Frontal cortex (tissue), 3 donors: ENCODE measurements at regions not wholly inside any gene's neighbourhood (a gene's known extent, or its start where the extent isn't known, plus 50 kb on each side); places are given as distances from the start of the nearest gene placed in this dataset.

Experiments used
- DNase-seq, 2 donors: peaks; one replicate each; pipeline ENCODE4 v3.0.0; 2012; ENCODE audit warnings: low spot score in 2 of 2
- FAIRE-seq: peaks from 2 replicates; lab custom pipeline; 2012; peaks lifted over from hg19 to GRCh38; lab: Jason Lieb, UNC
- donor health status: control.
- donor health status: control.
- donor health status: control.

DNA sequence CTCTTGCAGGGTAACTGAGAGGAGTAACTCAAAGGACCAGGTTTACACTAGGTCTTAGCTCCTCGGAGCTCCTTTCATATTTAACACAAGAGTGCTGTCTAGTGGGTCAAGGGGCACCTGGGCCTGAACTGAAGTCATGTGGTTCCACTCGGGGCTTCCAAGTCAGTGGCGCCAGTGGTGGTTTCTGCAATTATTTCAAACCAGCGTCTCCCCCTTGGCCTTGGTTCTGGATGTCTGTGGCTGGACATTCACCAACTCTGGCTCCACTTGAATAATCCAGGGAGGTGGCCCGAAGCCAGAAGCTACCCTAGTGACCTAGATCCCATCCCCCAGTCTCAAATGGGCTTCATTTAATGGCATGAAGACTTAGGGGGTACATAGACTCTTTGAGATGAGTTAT lies 144.3 kb upstream of the ADAMTS9 start:
- FAIRE-seq (no peak), DNase-seq (no peak)

DNA sequence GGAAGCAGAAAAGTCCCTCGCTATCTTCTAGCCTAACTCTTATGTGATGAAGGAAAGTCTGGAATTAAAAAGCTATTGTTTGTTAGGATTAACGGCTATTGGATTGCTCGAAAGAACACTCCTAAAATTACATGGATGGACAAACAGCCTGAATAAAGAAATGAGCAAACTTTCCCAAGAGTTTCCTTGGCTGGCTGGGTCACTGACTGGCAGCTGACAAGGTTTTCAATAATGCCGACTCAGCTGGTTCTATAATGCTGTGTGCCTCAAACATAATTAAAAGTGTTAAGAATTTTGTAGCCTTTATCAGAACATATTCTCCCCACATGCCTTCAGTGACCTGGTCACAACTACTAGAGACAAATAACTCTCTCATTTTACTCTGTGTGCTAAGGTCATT lies 142.9 kb upstream of the ADAMTS9 start:
- DNase-seq: no peak
- no peak for FAIRE-seq

GRCh38 chr3:64829331-64829730 lies 141.5 kb upstream of the ADAMTS9 start:
- DNase-seq (no peak), FAIRE-seq (no peak)

- no peak for DNase-seq
- no peak for FAIRE-seq
Measured at GRCh38 chr3:64828276-64828675, 140.5 kb upstream of the ADAMTS9 start.

GRCh38 chr3:64827431-64827830 lies 139.6 kb upstream of the ADAMTS9 start:
- no peak for FAIRE-seq

GRCh38 chr3:64827019-64827418 lies 139.2 kb upstream of the ADAMTS9 start:
- FAIRE-seq: no peak
- no peak for DNase-seq

More at GRCh38 chr3:64827431-64827830, 139.6 kb upstream of the ADAMTS9 start:
- no peak for DNase-seq

DNA sequence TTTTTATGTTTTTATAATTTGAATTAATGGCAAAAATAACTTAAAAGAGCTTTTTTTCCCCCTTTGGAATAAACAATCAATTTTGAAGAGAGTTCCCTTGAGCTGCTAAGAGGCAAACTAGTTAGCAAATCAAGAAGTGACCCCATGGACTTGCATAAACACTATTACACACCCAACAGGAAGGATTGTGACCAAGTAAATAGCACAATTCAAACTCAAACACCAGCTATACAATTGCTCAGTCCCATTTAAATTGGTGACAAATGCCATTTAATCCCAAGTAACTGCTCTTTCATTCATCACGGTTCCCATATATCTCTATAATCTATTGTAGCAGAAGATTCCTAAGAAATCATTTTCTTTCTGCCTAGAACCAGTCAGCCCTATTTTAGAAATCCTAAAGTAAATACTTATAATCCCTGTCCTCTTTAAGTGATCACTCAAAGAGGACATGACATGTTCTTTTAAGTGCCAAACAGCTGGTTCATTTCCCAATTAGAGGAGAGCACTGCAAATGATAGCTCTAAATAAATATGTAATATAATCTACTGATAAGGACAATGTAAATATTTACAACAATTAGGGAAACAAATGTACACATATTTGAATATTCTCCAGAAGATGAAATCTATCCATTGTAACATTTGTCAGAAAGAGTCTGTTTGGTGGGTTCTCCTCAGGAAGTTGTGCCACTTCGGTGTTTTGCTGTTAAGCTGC lies 137.8 kb upstream of the ADAMTS9 start:
- FAIRE-seq: no peak
- no peak for DNase-seq

DNA sequence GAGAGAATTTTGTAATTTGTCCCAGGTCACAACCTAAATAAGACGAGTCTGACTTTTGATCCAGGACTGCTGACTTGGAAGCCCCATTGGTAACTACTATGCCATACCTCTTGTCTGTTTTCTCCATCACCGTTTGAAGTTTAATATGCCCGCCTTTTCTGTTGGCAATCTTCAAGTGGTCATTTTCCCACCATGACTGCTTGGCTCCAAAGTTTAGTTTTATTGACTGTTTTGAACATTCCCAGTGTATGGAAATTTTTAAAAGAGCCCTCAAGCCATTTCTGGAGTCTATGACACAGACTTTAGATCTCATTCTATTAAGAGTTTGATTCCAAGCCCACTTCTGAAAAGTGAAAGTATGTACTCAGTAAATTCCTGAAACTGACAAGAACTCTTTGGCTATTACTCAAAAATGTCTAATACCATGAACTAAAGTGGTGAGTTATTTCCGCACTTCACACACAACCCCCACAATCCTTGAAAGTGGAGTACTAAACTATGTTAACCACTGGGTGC lies 136.7 kb upstream of the ADAMTS9 start:
- DNase-seq: no peak
- FAIRE-seq: no peak

DNA sequence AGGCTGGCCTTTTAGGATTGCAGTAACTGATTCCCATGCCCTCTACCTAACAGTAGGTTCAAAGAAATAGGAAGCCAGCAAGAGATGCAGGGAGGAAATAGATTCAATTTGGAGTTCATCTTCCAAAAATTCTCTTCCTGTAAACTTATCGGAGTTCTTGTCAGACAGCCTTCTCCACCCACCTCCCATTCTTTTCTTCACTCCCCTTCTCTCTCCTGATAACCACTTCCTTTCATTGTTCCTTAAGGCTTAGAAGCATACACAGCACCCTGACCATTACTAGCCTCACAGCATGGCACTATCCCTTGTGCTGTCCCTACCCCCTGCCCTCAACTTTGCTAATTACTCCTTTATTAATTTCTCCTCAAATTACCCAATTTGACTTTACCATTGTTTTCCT lies 130.4 kb upstream of the ADAMTS9 start:
- FAIRE-seq (no peak), DNase-seq (no peak)

DNA sequence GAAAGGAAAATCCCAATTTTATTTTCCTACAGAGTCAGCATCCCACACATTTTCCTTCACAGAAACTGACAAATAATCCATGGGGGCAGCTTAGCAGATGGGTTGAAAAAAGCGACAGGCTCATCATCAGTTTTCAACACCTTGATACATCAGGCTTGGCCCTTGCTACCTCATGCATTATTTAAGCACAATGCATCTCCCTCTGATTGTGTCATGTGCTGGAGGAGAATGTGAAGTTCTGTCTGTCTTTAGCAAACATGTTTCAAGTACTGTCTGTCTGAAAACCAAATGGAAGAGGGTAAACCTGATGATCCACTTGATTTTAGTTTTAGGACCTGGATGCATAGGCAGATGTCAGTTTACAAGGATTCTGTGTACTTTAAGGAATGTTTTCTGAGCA lies 128.6 kb upstream of the ADAMTS9 start:
- FAIRE-seq (no peak), DNase-seq (no peak)

DNA sequence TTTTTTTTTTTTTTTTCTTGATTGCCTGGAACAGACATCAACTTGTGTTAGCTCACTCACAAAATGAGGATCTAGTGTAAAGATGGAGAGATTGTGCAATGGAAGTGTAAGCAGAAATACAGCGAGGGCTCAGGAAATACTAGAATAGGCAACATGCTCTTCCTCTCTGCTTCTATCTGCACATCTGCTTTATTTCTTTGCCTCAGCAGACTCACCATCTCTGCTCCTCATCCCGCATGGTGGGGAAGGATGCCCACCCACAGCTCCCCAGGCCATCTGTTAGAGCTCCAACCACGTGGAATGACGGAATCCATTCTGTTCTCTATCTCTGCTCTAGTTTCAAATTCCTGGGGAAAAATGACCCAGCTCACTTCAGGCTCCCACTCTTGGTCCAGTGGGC lies 128.0 kb upstream of the ADAMTS9 start:
- DNase-seq (no peak), FAIRE-seq (no peak)

- FAIRE-seq (no peak), DNase-seq (no peak)
Measured at GRCh38 chr3:64815195-64815631, 127.4 kb upstream of the ADAMTS9 start.

DNA sequence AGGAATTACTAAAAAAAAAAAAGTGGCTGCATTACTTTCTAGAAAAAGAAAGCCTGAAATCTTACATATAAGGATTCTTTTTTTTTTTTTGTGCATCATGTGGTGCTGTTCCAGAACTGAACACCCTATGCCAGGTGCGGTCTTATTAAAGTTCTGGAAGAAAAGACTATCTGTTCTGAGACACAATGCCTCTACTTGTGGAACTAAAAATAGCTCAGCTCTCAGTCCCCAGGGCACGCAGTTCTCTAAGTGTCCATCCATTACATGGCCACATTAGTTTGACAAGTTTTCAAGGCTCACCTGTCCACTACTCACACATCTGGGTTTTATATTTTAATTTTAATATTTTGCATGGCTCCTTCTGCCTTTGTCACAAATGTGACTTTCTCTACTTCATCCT lies 126.6 kb upstream of the ADAMTS9 start:
- DNase-seq (no peak), FAIRE-seq (no peak)

DNA sequence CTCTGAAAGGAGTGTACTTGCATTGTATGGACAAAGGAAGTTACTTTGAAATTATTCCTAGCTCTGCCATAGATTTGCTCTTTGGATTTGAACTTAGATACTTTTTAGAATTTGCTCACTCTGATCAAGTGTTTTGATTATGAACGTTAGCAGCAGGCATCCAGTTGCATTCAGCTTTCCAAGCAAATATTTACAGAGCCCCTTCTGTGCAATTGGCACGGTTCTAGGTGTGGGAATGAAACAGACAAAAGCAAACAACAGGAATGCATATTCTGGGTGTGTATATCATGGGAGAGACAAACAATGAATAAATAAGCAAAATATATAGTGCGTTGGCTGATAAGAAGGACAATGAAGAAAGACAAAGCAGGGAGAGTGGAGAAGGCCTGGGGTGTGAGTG lies 125.5 kb upstream of the ADAMTS9 start:
- no peak for DNase-seq
- no peak for FAIRE-seq

GRCh38 chr3:64809086-64809485 lies 121.3 kb upstream of the ADAMTS9 start:
- FAIRE-seq: no peak

GRCh38 chr3:64808061-64808460 lies 120.3 kb upstream of the ADAMTS9 start:
- FAIRE-seq (no peak), DNase-seq (no peak)

More at GRCh38 chr3:64809086-64809485, 121.3 kb upstream of the ADAMTS9 start:
- DNase-seq: no peak

GRCh38 chr3:64806668-64807605 lies 119.1 kb upstream of the ADAMTS9 start:
- DNase-seq (no peak), FAIRE-seq (no peak)

- FAIRE-seq: no peak
- no peak for DNase-seq
Measured at GRCh38 chr3:64805978-64806377, 118.2 kb upstream of the ADAMTS9 start.

GRCh38 chr3:64805248-64805647 lies 117.4 kb upstream of the ADAMTS9 start:
- FAIRE-seq: no peak
- no peak for DNase-seq

DNA sequence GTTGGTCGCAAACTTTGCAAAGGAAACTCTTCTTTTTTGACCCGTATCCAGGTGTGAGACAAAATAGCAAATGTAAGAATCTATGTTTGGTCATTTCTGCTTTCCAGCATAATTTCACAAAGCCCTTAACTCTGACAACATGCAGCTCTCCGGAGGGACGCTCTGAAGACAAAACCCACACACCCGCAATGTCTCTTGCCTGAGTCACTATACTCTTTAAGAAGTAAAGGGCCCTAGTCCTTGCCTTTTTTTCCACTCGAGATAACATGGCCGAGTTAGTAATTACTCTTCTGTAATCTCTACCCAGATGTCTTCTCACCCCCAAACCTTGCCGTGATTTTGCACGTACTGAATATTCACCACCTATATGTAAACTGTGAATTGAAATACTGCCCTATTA lies 115.7 kb upstream of the ADAMTS9 start:
- FAIRE-seq: no peak
- DNase-seq: no peak

DNA sequence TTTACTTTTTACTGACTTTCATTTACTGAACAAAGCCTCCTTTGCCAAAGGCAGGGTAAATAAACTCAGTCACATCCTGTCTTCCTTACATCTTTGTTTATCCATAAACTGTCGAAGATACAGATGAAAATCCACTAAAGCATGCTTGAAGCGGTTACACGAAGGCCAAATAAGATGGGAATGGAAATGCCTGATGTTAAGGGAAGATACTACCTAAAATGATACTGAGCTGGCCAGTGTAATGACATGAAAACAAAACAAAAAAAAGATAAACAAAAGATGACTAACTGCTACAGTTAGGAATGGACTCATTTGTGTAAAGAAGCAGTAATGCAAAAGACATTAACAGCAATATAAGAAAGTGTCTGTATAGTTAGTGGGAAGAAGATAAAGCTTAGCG lies 114.7 kb upstream of the ADAMTS9 start:
- no peak for FAIRE-seq
- no peak for DNase-seq
